ENCODE measurements at regions not wholly inside any gene's neighbourhood (a gene's known extent, or its start where the extent isn't known, plus 50 kb on each side); places are given as distances from the start of the nearest gene placed in this dataset.

DNA sequence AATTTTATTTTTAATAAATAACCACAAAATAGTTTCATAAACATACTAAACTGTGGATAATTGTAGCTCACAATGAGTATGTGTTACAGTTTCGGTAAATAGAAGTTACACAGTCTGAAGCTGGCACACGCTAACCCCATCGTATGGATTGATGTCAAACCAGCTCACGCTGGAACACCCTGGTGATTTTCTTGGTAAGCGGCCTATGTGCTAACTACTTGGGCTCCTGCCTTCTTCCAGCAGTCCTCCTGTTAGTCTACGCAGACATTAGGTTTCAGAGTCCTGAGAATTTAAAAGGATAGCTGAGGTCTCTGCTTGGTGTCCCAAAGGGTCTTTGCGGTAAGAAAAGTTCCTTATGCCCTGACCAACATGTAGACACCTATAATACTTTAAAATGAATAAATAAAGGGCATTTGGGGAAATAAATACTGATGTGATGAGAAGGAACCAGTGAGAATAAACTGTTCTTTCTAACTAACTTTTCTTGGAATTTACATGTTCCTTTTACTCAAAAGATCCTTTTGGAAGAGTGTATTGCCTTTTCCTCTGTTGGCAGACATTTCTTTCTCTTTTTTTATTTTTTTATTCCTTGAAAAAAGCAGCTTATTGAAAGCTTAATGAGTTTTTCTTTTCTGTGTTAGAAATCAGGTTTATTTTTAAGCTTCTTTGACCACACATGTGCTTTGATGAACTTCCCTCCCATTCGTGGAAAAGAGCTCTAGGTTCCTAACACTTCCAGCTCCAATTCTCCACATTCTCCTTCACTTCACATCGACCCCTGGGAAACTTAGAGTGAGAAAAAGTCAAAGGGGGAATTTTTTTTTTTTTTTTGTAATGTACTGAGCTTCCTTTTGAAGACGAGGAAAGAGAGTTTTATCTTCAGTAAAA, 322.2 kb downstream of the IRS1 start:
- TF ChIP-seq, protein P1, sequence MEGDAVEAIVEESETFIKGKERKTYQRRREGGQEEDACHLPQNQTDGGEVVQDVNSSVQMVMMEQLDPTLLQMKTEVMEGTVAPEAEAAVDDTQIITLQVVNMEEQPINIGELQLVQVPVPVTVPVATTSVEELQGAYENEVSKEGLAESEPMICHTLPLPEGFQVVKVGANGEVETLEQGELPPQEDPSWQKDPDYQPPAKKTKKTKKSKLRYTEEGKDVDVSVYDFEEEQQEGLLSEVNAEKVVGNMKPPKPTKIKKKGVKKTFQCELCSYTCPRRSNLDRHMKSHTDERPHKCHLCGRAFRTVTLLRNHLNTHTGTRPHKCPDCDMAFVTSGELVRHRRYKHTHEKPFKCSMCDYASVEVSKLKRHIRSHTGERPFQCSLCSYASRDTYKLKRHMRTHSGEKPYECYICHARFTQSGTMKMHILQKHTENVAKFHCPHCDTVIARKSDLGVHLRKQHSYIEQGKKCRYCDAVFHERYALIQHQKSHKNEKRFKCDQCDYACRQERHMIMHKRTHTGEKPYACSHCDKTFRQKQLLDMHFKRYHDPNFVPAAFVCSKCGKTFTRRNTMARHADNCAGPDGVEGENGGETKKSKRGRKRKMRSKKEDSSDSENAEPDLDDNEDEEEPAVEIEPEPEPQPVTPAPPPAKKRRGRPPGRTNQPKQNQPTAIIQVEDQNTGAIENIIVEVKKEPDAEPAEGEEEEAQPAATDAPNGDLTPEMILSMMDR (IDR thresholded peaks at IDR 0.05; ENCODE audit: low read length) = no peak
- no peak for TF ChIP-seq EZH2 (IDR thresholded peaks at IDR 0.05; ENCODE audit: borderline replicate concordance, low read length)

Measured in OCI-LY1 (cell line).